SW 1271 (cell line): ENCODE measurements at regions not wholly inside any gene's neighbourhood (a gene's known extent, or its start where the extent isn't known, plus 50 kb on each side); places are given as distances from the start of the nearest gene placed in this dataset.
"Not testable (repeated sequence)": the region's sequence is repeated elsewhere in the genome, so short reads cannot be mapped to it uniquely, and the experiment has no call there.

Experiments
- DNase-seq, 2 experiments: peaks; one replicate each; lab custom pipeline; 2025; lab: John Stamatoyannopoulos, UW

DNA sequence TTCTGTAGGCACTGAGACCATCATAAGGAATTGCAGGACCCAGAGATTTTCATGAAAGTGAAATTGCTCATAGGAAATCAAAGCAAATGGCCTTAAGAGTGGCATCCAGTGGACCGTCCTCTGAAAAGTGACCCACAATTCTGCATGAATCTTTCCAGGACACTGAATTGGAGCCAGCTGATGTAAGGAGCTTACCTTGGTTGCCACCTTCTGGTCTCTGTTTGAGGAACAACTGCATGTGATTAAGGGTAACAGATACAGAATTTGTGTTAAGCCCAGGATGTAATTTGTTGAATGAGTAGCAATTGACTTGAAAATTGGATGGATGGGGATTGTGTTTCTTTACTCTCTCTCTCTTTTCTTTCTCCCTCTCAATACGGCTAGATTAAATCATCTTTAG lies 49.9 kb upstream of the GAS1 start:
- DNase-seq: no peak

DNA sequence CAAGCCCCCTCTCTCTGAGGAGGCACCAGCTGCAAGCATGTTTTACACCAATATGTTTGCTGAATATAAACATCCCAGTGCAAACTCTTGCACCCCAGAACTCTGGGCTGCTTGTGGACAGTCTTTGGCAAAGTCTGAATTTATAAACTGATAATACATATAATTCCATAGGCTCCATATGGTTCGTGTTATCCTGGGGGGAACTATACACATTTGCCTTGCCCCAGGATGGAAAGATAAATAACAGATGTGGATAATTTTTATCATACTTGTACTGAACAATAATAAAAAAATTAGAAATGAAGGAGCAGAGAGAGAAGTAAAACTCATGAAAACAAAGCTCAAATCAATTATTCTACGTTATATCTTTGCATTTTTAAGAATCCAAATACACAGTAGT lies 50.6 kb upstream of the GAS1 start:
- DNase-seq: no peak

DNA sequence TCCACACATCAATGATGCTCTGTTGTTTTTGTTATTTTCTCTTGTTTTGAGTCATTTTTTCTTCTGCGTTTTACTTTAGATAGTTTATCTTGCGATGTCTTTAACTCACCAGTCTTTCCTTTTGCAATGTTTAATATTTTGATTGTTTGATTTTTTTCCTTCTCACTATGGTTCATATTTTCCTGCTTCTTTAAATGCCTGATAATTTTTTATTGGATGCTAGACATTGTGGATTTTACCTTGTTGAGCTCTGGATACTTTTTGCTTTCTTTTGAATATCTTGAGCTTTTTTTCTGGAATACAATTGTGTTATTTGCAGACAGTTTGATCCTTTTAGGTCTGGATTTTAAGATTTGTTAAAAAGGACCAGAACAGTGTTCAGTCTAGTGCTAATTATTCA lies 55.2 kb upstream of the GAS1 start:
- no peak for DNase-seq

DNA sequence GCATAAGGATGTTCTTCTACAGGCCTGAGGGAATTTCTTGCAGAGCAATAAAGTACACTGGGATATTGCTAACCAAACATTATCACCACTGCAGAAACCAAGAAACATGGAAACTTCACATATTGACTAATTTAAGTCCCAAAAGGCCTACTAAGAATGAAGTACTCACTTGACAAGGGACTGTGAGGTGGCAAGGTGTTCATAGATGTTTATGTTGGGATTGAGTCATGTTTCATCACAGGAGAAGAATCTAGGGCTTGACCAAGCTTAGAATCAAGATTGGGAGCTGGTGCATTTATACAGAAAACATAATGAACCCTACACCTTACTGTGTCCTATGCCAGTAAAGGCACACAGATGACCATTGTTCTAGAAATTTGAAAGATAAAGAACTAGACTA lies 56.7 kb upstream of the GAS1 start:
- DNase-seq: no peak

DNA sequence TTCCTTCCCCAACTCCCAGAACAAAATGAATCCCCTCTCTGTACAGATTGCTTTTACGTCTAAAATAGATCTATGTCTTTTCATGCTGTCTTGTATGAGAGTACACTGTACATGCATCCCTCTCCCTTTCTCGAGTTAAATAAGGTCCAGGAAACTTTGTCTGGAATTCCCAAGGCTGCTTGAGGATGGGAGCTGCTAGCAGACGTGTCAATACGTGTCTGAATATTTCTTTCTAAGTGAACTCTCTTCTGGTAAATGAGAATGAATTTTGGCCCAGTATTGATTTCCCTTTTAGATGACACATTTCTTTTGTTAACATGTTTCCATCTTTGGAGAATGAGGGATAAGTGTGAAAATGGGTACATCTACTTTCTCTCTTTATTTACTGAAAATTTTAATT lies 59.6 kb upstream of the GAS1 start:
- DNase-seq: no peak

DNA sequence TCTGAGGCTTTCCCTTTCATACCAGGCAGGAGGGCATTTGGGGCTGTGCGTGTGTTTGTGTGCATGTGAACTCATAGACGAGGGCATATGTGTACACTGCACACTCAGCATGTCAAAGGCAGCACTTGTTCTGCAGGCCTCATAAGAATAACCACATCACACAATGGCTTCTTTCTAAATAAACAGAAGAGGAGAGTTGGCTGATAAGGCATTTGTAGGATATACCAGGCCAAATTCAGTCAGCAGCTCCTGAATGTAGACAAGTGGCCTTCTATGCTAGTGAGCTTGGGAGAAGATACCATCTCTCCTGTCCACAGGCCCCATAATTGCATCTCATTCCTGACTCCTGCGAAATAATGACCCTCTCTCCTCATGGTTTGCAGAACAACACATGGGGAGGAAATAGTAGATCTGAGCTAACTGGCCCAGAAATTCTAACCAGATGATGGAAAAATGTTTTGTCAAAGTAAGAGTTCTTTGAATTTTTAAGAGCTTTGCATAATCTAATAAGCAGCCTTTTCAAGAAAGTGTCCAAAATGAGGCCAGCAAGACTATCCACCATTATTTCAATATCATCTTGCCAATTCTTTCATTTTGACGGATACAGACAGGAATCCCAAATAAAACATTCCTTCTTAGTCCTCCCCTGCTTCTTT lies 60.5 kb upstream of the GAS1 start:
- no peak for DNase-seq

DNA sequence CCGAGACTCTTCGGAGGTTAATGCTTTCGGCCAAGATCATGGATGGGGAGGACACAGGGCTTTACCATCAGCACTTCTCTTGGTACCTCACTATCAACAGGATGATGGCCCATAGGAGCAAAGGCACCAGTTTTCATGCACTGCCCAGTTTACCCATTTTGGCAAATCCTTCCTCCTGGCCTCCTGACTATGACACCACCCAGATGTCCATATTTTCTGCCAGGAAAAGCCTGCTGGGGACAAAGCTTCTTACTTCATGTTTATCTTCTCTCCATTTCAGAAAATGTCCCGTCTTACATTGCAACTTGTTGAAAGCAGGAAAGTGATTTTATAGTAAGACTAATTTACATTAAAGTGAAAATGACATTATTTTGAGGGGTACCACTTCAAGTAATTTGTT lies 61.4 kb upstream of the GAS1 start:
- DNase-seq: no peak

DNA sequence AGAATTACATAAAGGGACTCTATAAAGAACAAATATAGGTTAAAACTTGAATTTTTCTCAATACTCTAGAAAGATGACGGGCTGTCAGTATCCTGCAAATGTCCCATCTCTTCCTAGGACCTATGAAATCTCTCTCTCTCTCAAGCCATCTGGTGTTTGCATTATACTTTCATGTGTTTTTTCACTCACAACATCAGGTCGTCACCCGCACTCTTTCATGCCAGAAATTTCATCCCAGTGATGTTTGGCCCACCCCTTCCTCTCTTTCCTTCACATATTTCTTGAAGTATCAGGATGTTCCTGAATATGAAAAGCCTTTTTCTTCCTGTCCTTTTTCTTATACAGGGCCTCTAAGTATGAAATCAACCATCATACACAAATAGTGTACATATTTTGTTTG lies 63.3 kb upstream of the GAS1 start:
- DNase-seq: no peak

DNA sequence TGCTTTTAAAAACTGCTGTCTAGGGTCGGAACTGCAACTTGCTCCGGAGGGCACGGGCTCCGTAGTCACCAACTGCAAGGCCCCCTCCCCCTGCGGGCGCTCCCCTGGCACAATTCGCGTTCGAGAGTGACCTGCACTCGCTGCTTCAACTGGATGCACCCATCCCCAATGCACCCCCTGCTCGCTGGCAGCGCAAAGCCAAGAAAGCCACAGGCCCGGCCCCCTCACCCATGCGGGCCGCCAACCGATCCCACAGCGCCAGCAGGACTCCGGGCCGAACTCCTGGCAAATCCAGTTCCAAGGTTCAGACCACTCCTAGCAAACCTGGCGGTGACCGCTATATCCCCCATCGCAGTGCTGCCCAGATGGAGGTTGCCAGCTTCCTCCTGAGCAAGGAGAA lies 64.2 kb upstream of the GAS1 start:
- DNase-seq: no peak

DNA sequence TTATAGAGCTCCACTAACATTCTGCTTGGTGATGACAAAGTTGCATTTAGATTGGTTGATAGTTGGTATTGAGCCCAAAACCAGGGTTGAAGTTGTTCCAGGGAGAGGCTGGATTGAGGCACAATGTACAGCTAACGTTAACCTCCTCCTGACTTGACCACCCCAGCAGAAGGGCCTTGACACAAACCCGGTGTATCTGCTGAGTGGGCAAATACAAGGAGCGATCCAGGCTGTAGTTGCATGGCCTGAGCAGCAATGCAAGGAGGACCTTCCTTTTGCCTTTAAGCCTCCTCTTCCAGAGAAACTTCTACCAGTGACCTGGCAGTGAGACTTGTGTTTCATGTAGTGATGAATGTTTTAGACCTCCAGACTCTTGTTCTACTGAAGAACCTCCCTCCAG lies 66.2 kb upstream of the GAS1 start:
- DNase-seq: no peak

DNA sequence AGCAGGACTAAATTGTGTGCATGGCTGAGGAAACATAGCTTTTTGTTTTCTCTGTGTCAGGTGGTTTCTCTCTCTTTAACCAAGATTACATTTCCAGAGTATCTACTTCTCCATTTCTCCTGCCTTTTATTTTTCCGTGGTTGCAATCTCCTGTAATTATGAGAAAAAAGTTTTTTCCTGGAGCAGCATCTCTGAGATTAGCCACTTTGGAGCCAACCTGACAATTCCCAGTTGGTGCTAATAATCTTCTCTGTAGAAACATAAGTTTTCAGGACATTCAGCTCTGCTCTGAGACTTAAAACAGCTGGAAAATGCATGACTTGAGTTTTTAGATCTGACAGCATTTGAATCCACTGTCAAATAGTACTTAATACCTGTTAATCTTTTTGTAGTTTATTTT lies 67.1 kb upstream of the GAS1 start:
- no peak for DNase-seq

DNA sequence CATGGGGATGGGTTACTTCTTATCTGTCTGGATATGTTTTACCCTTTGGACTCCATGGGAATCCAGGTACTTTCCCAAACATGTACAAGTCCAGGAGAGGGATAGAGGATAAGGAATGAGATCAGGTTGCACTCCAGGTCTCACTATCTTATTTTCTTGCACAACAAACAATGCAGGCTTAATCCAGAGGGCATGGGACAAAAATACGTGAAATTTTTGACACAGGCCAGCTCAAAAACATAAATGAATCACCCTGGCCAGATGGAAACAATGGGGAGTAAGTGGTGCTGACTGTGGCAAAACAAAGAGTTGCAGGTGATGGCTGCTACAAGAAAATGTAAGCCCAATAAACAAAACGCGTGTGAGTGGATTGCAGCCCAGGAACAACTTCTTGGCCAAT lies 69.4 kb upstream of the GAS1 start:
- DNase-seq: no peak

DNA sequence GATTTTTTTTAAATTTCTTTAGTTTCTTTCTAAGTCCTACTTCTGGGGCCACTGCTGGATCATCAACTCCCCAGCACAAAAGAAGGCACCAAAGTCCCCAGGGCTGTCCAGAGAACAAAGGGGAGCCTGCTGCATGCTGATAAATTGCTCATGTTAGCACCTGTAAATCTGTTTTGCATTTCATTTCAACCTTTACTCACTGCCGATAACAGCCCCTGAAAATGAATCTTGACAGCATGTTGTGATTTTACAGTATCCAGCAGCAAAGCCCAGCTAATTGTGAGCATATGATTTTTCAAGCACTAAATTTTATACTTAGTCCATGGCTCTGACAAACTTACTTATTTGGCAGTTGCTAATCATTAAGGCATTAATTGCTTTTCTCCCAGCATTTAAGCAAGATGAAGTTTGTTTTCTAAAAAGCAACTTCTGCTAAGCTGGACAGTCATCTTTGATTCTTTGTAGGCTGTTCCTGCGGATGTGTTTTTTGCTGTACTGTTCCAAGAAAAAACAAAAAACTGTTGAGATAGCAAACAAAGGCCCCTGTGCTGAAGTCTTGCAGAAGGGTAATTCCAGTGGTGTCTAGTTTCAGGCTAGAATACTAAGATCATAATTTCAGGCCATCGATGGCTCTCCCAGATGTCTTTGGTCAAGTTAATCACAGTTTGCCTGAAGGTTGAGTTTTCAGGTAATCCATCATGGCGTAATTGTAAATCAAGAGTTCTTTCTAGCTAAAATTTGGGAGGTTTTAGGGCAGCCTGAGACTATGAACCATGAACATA lies 73.1 kb upstream of the GAS1 start:
- no peak for DNase-seq

DNA sequence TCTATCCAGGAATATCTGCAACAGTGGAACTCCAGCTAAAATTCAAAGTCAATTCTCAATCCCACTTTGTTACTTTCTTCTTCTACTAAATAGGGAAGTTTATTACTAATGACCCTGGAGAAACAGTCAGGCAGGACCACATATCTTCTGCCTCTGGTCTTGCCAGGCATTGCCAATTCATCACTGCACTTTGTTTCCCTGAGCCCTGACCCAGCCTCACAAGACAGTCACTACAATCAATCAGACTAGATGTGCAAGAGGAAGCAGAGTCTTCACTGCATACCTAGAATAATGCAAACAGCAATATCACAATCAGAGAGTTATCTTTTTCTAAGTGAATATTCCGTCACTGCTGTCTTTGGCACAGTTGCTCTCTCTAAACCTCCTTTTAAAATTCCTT lies 74.9 kb upstream of the GAS1 start:
- no peak for DNase-seq

DNA sequence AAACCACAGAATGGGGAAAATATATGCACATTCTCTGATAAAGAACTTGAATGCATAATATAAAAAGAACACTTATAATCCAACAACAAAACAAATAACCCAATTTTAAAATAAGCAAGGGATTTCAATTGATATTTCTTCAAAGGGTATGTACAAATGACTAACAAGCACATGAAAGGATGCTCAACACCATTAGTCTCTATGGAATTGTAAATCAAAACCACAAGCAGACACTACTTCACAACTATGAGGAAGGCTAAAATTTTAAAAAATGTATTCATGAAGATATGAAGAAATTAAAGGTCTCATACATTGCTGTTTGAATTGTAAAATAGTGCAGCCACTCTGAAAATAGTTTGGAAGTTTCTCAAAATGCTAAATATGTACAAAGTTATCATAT lies 78.9 kb upstream of the GAS1 start:
- DNase-seq: no peak

DNA sequence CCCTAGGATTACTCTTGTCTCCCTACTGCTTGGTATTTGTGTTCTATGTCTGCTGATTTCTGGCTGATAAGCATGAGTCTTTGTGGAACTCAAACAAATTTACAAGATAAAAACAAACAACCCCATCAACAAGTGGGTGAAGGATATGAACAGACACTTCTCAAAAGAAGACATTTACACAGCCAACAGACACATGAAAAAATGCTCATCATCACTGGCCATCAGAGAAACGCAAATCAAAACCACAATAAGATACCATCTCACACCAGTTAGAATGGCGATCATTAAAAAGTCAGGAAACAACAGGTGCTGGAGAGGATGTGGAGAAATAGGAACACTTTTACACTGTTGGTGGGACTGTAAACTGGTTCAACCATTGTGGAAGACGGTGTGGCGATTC lies 81.5 kb upstream of the GAS1 start:
- not testable (repeated sequence) for DNase-seq

DNA sequence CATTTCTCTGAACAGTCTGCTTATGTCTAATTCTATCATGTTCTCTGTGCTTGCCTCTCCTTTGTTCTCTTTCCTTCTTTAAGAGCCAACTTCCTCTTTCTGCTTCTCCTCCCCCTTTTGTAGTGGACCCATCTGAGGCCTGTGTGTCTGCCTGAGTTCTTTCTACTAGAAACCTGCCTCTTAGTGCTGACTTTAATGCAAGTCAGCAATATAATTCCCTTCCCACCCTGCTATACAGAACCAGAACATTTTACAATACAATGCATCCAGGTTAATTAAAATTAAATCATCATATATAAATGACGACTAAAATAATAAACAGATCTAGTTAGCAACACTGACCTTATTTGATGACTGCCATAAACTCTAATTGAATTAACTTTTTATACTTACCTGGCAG lies 82.6 kb upstream of the GAS1 start:
- no peak for DNase-seq

DNA sequence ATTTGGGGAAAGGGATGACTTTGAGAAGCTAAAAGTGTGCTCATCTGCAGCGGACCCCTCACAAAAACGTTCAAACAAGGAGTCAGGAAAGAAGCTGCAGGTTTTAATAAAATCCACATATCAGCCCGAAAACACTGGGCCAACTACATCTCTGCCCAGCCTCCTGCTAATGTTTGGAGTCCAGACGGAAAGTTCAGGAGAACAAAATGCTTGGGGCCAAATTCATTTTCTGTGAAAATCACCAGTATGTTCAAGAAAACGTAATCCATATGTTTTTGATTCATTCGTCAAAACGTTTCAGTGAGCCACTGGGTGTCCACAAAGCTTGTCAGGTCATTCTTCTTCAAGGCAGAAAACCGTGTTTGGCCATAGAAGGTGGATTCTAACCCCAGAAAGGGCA lies 87.5 kb upstream of the GAS1 start:
- DNase-seq: no peak

DNA sequence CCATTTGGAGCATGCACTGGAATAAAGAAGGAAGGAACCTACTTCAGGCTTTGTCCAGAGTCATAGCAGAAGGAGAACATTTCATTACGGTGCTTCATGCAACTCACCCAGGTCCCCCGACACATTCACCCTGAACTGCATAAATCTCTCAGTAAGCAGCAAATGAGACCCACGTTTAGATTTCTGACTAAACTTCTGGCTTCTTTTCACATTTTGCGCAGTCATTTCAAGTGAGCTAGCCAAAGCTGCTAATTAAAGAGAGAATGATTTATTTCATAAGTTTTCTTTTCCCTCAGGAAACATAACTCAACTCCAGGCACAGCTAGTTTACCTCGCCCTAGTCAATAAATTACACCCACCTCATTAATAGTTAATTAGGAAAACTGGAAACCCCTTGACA lies 88.6 kb upstream of the GAS1 start:
- DNase-seq: no peak

DNA sequence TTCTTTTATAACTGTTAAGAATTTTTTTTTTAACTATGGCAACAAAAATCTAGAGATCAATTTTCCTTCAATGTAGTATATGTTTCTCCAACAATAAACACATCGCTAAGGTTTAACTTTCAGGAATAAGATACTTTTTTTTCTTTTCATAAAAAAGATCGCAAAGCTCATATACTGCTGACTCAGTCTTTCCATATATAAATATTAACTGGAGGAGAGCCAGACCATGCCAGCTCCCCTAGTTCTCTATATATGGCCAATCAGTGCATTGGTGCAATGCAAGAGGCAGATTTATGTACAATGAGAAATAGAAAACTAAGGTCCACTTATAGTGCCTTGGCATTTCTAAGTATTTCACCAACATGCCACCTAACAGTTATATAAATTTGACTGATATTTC lies 89.2 kb upstream of the GAS1 start:
- DNase-seq: no peak

DNA sequence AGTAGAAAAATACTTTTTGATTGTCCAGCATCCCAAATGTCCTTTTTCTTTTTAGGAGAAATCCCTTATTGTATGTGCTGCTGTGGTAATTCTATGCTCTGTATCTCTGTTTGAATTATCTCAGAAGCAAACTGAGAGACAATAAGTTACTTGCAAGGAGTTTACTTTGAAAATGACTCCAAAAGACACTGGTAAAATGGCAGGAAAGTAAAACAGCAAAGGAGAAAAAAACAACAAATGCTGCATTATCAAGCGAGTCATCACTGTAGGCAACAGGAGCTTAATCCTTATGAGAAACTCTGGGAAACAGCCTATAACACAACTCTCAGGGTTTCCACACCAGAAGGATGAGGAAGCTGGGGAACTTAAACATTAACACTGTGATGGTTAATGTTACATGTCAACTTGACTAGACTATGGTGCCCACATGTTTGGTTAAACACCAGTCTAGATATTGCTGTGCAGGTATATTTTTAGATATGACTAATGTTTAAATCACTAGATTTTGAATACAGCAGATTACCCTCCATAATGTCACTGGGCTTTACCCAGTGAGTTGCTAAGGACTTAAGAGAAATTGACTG lies 92.6 kb upstream of the GAS1 start:
- DNase-seq: no peak

DNA sequence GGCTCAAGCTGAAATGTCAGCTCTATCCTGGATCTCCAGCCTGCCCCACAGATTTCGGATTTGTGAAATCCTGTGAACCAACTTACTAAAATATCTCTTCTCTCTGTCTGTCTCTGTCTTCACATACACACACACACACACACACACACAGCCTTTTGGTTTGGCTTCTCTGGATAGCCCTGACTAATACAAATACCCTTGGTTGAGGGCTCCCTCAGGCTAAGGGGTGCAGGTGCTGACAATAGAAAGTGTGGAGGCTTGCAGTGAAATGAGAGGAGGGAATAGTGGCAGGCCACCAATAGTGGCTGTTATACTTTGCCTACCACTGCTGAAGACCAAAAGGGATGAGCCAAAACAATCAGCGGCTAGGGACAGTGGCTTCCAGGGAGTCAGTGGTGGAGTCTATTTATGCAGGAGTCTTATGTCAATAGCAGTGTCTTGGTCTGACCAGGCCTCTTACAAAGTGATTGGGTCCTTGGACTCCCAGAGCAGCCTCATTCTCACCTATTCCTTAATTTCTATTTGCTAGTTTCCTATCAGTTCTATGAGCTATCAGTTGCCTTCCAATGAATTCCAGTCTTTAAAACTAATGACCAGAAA lies 93.2 kb upstream of the GAS1 start:
- no peak for DNase-seq

DNA sequence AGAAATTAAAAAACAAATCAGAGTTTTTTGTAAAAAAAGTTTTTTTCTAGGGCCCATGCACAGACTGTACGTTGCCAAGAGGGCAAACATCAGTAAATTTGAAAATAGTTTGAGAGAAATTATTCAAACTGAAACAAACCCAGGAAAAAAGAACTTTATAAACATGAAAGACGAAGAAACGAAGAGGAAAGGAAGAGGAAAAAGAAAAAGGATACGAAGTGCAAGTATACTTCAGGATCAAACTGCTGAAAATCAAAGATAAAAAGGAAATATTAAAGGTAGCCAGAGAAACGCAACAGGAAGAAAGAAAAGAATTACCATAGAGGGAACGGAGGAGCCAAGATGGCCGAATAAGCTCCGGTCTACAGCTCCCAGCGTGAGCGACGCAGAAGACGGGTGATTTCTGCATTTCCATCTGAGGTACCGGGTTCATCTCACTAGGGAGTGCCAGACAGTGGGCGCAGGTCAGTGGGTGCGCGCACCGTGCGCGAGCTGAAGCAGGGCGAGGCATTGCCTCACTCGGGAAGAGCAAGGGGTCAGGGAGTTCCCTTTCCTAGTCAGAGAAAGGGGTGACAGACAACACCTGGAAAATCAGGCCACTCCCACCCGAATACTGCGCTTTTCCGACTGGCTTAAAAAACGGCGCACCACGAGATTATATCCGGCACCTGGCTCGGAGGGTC lies 94.4 kb upstream of the GAS1 start:
- not testable (repeated sequence) for DNase-seq
